ENCODE measurements at regions not wholly inside any gene's neighbourhood (a gene's known extent, or its start where the extent isn't known, plus 50 kb on each side); places are given as distances from the start of the nearest gene placed in this dataset.
A peak's percentile ranks its signal among the peaks of the same experiment; 100 is the strongest.

DNA sequence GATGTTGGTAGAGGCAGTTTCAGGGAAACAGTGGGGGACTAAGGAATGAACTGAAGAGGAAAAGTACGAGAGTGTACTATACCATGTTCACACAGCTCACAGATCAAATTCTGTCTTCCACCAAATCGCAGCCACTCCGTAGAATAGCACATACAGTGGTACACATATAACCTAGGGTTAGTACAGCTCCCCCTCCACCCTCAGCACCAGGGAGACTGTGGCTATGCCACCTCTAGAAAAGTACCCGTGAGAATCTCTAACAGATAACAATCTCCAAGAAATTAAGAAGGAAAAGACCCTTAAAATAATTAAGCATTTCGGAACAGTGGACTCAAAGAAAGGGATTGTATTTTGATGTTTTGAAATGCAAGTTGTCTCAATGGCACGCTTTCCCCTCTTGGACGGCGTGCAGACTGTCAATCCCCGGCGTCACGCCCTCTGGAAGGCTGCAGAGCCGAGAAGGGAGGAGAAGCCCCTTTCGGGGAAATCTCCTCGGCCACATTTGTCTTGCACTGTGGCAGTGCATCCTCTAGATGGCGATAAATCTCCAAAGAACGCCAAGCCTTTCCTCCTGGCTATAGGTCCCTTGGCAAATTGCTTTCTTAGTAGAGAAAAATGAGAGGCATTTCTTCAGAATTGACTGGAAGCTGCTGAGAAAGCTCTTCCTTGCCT, 345.0 kb downstream of the REEP3 start (continued):
- no peak for TF ChIP-seq ZNF426 (tag by site-specific recombination; IDR thresholded peaks at IDR 0.05)
- no peak for TF ChIP-seq ZNF416 (tag by site-specific recombination; IDR thresholded peaks at IDR 0.05)
- no peak for TF ChIP-seq ZNF175 (tag by site-specific recombination; IDR thresholded peaks at IDR 0.05)
- no peak for TF ChIP-seq ZNF624 (tag by site-specific recombination; IDR thresholded peaks at IDR 0.05)
- no peak for TF ChIP-seq KLF1 (tag by site-specific recombination; IDR thresholded peaks at IDR 0.05)
- TF ChIP-seq ZNF404 (tag by site-specific recombination; IDR thresholded peaks at IDR 0.05) = no peak
- no peak for TF ChIP-seq REPIN1 (tag by site-specific recombination; IDR thresholded peaks at IDR 0.05; ENCODE audit: low read depth)
- no peak for TF ChIP-seq ZNF302 (tag by site-specific recombination; IDR thresholded peaks at IDR 0.05; ENCODE audit: low read depth)
- TF ChIP-seq KLF7 (tag by site-specific recombination; IDR thresholded peaks at IDR 0.05; ENCODE audit: borderline replicate concordance) = no peak
- no peak for TF ChIP-seq ZNF777 (tag by site-specific recombination; IDR thresholded peaks at IDR 0.05; ENCODE audit: borderline replicate concordance)
- TF ChIP-seq, protein P1, sequence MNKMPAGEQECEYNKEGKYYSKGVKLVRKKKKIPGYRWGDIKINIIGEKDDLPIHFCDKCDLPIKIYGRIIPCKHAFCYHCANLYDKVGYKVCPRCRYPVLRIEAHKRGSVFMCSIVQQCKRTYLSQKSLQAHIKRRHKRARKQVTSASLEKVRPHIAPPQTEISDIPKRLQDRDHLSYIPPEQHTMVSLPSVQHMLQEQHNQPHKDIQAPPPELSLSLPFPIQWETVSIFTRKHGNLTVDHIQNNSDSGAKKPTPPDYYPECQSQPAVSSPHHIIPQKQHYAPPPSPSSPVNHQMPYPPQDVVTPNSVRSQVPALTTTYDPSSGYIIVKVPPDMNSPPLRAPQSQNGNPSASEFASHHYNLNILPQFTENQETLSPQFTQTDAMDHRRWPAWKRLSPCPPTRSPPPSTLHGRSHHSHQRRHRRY (tag by site-specific recombination; IDR thresholded peaks at IDR 0.05) = no peak
- TF ChIP-seq ZNF560 (tag by site-specific recombination; IDR thresholded peaks at IDR 0.05; ENCODE audit: borderline replicate concordance) = no peak
- no peak for TF ChIP-seq ZNF146 (tag by site-specific recombination; IDR thresholded peaks at IDR 0.05)
- TF ChIP-seq ZNF19 (tag by site-specific recombination; IDR thresholded peaks at IDR 0.05; ENCODE audit: low read depth) = no peak
- no peak for TF ChIP-seq ZNF292 (tag by site-specific recombination; IDR thresholded peaks at IDR 0.05; ENCODE audit: borderline replicate concordance, low read depth)
- TF ChIP-seq ZNF223 (tag by site-specific recombination; IDR thresholded peaks at IDR 0.05) = no peak
- no peak for TF ChIP-seq ZNF843 (tag by site-specific recombination; IDR thresholded peaks at IDR 0.05)
- TF ChIP-seq ZFP37 (tag by site-specific recombination; IDR thresholded peaks at IDR 0.05) = no peak
- TF ChIP-seq GLIS2 (tag by site-specific recombination; IDR thresholded peaks at IDR 0.05) = no peak
- TF ChIP-seq ZBTB8A (tag by site-specific recombination; IDR thresholded peaks at IDR 0.05) = peak; percentile 58
- TF ChIP-seq, protein P2, sequence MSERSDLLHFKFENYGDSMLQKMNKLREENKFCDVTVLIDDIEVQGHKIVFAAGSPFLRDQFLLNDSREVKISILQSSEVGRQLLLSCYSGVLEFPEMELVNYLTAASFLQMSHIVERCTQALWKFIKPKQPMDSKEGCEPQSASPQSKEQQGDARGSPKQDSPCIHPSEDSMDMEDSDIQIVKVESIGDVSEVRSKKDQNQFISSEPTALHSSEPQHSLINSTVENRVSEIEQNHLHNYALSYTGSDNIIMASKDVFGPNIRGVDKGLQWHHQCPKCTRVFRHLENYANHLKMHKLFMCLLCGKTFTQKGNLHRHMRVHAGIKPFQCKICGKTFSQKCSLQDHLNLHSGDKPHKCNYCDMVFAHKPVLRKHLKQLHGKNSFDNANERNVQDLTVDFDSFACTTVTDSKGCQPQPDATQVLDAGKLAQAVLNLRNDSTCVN (tag by site-specific recombination; optimal IDR thresholded peaks at IDR 0.05) = no peak
- no peak for TF ChIP-seq ZNF138 (tag by site-specific recombination; IDR thresholded peaks at IDR 0.05; ENCODE audit: borderline replicate concordance)
- TF ChIP-seq ZBTB48 (tag by site-specific recombination; IDR thresholded peaks at IDR 0.05) = peak; percentile 24; the same call in 1 of the 2 replicates
- no peak for TF ChIP-seq ZNF670 (tag by site-specific recombination; IDR thresholded peaks at IDR 0.05; ENCODE audit: low read depth)
- no peak for TF ChIP-seq ZFP69B (tag by site-specific recombination; IDR thresholded peaks at IDR 0.05)
- TF ChIP-seq, protein P3, sequence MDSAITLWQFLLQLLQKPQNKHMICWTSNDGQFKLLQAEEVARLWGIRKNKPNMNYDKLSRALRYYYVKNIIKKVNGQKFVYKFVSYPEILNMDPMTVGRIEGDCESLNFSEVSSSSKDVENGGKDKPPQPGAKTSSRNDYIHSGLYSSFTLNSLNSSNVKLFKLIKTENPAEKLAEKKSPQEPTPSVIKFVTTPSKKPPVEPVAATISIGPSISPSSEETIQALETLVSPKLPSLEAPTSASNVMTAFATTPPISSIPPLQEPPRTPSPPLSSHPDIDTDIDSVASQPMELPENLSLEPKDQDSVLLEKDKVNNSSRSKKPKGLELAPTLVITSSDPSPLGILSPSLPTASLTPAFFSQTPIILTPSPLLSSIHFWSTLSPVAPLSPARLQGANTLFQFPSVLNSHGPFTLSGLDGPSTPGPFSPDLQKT (IDR thresholded peaks at IDR 0.05; ENCODE audit: borderline replicate concordance, low read depth, low read length) = no peak
- no peak for TF ChIP-seq ZBTB20 (tag by site-specific recombination; IDR thresholded peaks at IDR 0.05)
- TF ChIP-seq ZNF561 (tag by site-specific recombination; IDR thresholded peaks at IDR 0.05; ENCODE audit: borderline replicate concordance) = no peak
- TF ChIP-seq, protein P4, sequence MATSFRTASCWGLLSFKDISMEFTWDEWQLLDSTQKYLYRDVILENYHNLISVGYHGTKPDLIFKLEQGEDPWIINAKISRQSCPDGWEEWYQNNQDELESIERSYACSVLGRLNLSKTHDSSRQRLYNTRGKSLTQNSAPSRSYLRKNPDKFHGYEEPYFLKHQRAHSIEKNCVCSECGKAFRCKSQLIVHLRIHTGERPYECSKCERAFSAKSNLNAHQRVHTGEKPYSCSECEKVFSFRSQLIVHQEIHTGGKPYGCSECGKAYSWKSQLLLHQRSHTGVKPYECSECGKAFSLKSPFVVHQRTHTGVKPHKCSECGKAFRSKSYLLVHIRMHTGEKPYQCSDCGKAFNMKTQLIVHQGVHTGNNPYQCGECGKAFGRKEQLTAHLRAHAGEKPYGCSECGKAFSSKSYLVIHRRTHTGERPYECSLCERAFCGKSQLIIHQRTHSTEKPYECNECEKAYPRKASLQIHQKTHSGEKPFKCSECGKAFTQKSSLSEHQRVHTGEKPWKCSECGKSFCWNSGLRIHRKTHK (tag by site-specific recombination; IDR thresholded peaks at IDR 0.05) = no peak
- TF ChIP-seq ZSCAN16 (tag by site-specific recombination; IDR thresholded peaks at IDR 0.05) = no peak
- TF ChIP-seq ZNF629 (tag by site-specific recombination; IDR thresholded peaks at IDR 0.05) = no peak
- no peak for TF ChIP-seq ZNF174 (tag by site-specific recombination; IDR thresholded peaks at IDR 0.05)
- TF ChIP-seq ZNF335 (tag by site-specific recombination; conservative IDR thresholded peaks at IDR 0.05) = peak; percentile 57; the same call in 1 of the 2 replicates
- TF ChIP-seq HOXD13 (CRISPR knock-in tag; IDR thresholded peaks at IDR 0.05; ENCODE audit: borderline replicate concordance) = no peak
- no peak for TF ChIP-seq HOXA7 (CRISPR knock-in tag; IDR thresholded peaks at IDR 0.05; ENCODE audit: borderline replicate concordance)
- no peak for TF ChIP-seq SALL2 (tag by site-specific recombination; IDR thresholded peaks at IDR 0.05; ENCODE audit: borderline replicate concordance)
- TF ChIP-seq HOXC10 (CRISPR knock-in tag; IDR thresholded peaks at IDR 0.05) = no peak
